ENCODE measurements at regions not wholly inside any gene's neighbourhood (a gene's known extent, or its start where the extent isn't known, plus 50 kb on each side); places are given as distances from the start of the nearest gene placed in this dataset.

- no peak for TF ChIP-seq FOSL2 (IDR thresholded peaks at IDR 0.05; ENCODE audit: borderline replicate concordance, low read depth)
- TF ChIP-seq POLR2AphosphoS5 (IDR thresholded peaks at IDR 0.05; ENCODE audit: low read depth, low read length), result no peak
- TF ChIP-seq IRF3 (IDR thresholded peaks at IDR 0.05; ENCODE audit: low read depth, low read length), result no peak
- no peak for TF ChIP-seq GATA2 (CRISPR knock-in tag; IDR thresholded peaks at IDR 0.05)
- TF ChIP-seq REST (IDR thresholded peaks at IDR 0.05; ENCODE audit: low read depth, low read length), result no peak
- no peak for TF ChIP-seq FOXM1 (IDR thresholded peaks at IDR 0.05; ENCODE audit: low read depth)
- TF ChIP-seq MEF2A (IDR thresholded peaks at IDR 0.05; ENCODE audit: borderline replicate concordance, low read depth), result no peak
- no peak for TF ChIP-seq GABPA (IDR thresholded peaks at IDR 0.05; ENCODE audit: low read depth)
- TF ChIP-seq SMC3 (IDR thresholded peaks at IDR 0.05; ENCODE audit: low read depth, low read length), result no peak
- TF ChIP-seq TCF12 (IDR thresholded peaks at IDR 0.05), result no peak
- TF ChIP-seq ZBTB33 (IDR thresholded peaks at IDR 0.05; ENCODE audit: borderline replicate concordance, low read depth), result no peak
- no peaks in the 10 kb centered on the region for H3F3A ChIP-seq (replicated peaks; ENCODE audit: insufficient read depth)
These were observed 217.0 kb downstream of the ADGRG6 start for GRCh38 chr6:142518761-142519160.

More at GRCh38 chr6:142518761-142519160, 217.0 kb downstream of the ADGRG6 start:
- Histone ChIP-seq H3K36me3 (replicated peaks in 1 of 2; ENCODE audit: control insufficient read depth in 1 of 2, insufficient read depth in 2 of 2, low read length in 1 of 2) (no peaks in the 10 kb centered on the region), H3K9me3 (no peaks in the 10 kb centered on the region), H3K9ac (no peak overlapping the region), H3K9me2 (no peaks in the 10 kb centered on the region), H3K79me2 (ENCODE audit: insufficient read depth) (no peaks in the 10 kb centered on the region), H3K4me1 (ENCODE audit: control insufficient read depth in 1 of 2, insufficient read depth in 2 of 2, low read depth in 1 of 2, low read length in 1 of 2) (peaks cover 0 to 10% of the 10 kb centered on the region in 2 experiments; a peak in 1 of 4 replicates), H3K27me3 (ENCODE audit: insufficient read depth) (no peaks in the 10 kb centered on the region), H3K4me2 (no peak overlapping the region), H3K27ac (ENCODE audit: low read depth in 2 of 2, low read length in 1 of 2) (peak overlapping the region in 1 of 2 experiments; percentile 50; a peak in 1 of 4 replicates), H2AFZ (ENCODE audit: low read depth) (no peak overlapping the region), H4K20me1 (ENCODE audit: insufficient read depth) (no peaks in the 10 kb centered on the region), H3K4me3 (ENCODE audit: low read depth in 2 of 2, low read length in 1 of 2) (no peak overlapping the region)
- 64% methylated on average over 3 of the region's 4 CpGs for WGBS (ENCODE audit: low lambda C conversion rate)
- DNase-seq, result no peak
- ChIA-PET POLR2A (no interaction called here), CTCF (interaction anchor here (1.1 to 1.6 kb wide), 2 partner anchors 47 to 908 kb away, joined by 3 read pairs; no protein-coding TSS in a partner anchor)

Data from SK-N-SH (cell line).